ENCODE measurements at regions not wholly inside any gene's neighbourhood (a gene's known extent, or its start where the extent isn't known, plus 50 kb on each side); places are given as distances from the start of the nearest gene placed in this dataset.

- Histone ChIP-seq H3K9me3 (no peaks in the 10 kb centered on the region), H3K9ac (ENCODE audit: low read depth in 2 of 2, low read length in 2 of 2) (no peak overlapping the region), H3K36me3 (no peaks in the 10 kb centered on the region), H3K4me3 (no peak overlapping the region), H3K4me1 (no peaks in the 10 kb centered on the region), H3K27me3 (no peaks in the 10 kb centered on the region), H3K27ac (no peak overlapping the region)
- intact Hi-C loops (cut with DNase I), result no loop called here
- no peak for TF ChIP-seq CTCF (IDR thresholded peaks at IDR 0.05)
- DNase-seq, result no peak
These were observed 155.3 kb upstream of the EDNRA start for GRCh38 chr4:147325571-147325981.

GRCh38 chr4:147326591-147326990, 154.3 kb upstream of the EDNRA start:
- intact Hi-C loops (cut with DNase I), result no loop called here
- Histone ChIP-seq H3K4me1 (no peaks in the 10 kb centered on the region), H3K27me3 (no peaks in the 10 kb centered on the region), H3K9ac (ENCODE audit: low read depth in 2 of 2, low read length in 2 of 2) (no peak overlapping the region), H3K27ac (no peak overlapping the region), H3K4me3 (no peak overlapping the region), H3K36me3 (no peaks in the 10 kb centered on the region), H3K9me3 (no peaks in the 10 kb centered on the region)
- no peak for TF ChIP-seq CTCF (IDR thresholded peaks at IDR 0.05)
- DNase-seq, result no peak

- intact Hi-C loops (cut with DNase I), result no loop called here
- Histone ChIP-seq H3K9ac (ENCODE audit: low read depth in 2 of 2, low read length in 2 of 2) (no peak overlapping the region), H3K36me3 (no peaks in the 10 kb centered on the region), H3K4me3 (no peak overlapping the region), H3K27me3 (no peaks in the 10 kb centered on the region), H3K4me1 (no peaks in the 10 kb centered on the region), H3K27ac (no peak overlapping the region), H3K9me3 (no peaks in the 10 kb centered on the region)
- no peak for DNase-seq
- TF ChIP-seq CTCF (IDR thresholded peaks at IDR 0.05), result no peak
These were observed 153.6 kb upstream of the EDNRA start for GRCh38 chr4:147327322-147327721.

- no peaks in the 10 kb centered on the region for H3K4me1 ChIP-seq
- H3K9me3 ChIP-seq, result no peaks in the 10 kb centered on the region
- TF ChIP-seq CTCF (IDR thresholded peaks at IDR 0.05), result no peak
- H3K4me3 ChIP-seq, result no peak overlapping the region
- DNase-seq, result no peak
- no peaks in the 10 kb centered on the region for H3K27me3 ChIP-seq
- H3K27ac ChIP-seq, result no peak overlapping the region
- no peaks in the 10 kb centered on the region for H3K36me3 ChIP-seq
- intact Hi-C loops (cut with DNase I), result no loop called here
- H3K9ac ChIP-seq (ENCODE audit: low read depth in 2 of 2, low read length in 2 of 2), result no peak overlapping the region
These were observed 152.7 kb upstream of the EDNRA start for GRCh38 chr4:147328189-147328588.

GRCh38 chr4:147328756-147329446, 152.0 kb upstream of the EDNRA start:
- intact Hi-C loops (cut with DNase I), result no loop called here

More at GRCh38 chr4:147328756-147329446, 152.0 kb upstream of the EDNRA start:
- H3K36me3 ChIP-seq, result no peaks in the 10 kb centered on the region
- H3K9me3 ChIP-seq, result no peaks in the 10 kb centered on the region
- H3K27me3 ChIP-seq, result no peaks in the 10 kb centered on the region
- no peak overlapping the region for H3K4me3 ChIP-seq
- TF ChIP-seq CTCF (IDR thresholded peaks at IDR 0.05), result no peak
- H3K9ac ChIP-seq (ENCODE audit: low read depth in 2 of 2, low read length in 2 of 2), result no peak overlapping the region
- DNase-seq, result no peak
- H3K4me1 ChIP-seq, result no peaks in the 10 kb centered on the region
- H3K27ac ChIP-seq, result no peak overlapping the region

All from colonic mucosa (tissue), 4 donors.